A673 (cell line): ENCODE measurements at regions not wholly inside any gene's neighbourhood (a gene's known extent, or its start where the extent isn't known, plus 50 kb on each side); places are given as distances from the start of the nearest gene placed in this dataset.

Source experiments
- CTCF ChIP-seq: fragments of 300-800, 200-600 bp; sonication (generic); conservative IDR thresholded peaks from 2 replicates; pipeline ENCODE4 v1.5.1; 2017; ENCODE audit warnings: low read depth, mild to moderate bottlenecking, antibody characterized with exemption, low read length, moderate library complexity, mixed read lengths
- EZH2 ChIP-seq: fragments of 200-600 bp; sonication (generic); IDR thresholded peaks from 2 replicates; pipeline ENCODE4 v1.6.1; 2017; ENCODE audit warnings: borderline replicate concordance, low read depth, mild to moderate bottlenecking, mixed read lengths, antibody characterized with exemption, low read length; ENCODE audit not compliant: poor library complexity, severe bottlenecking

GRCh38 chr7:86199881-86200614, 443.7 kb upstream of the GRM3 start:
- TF ChIP-seq CTCF (no peak), EZH2 (no peak)
